ENCODE measurements at regions not wholly inside any gene's neighbourhood (a gene's known extent, or its start where the extent isn't known, plus 50 kb on each side); places are given as distances from the start of the nearest gene placed in this dataset.

GRCh38 chr6:80478030-80478429 is 371.6 kb downstream of the BCKDHB start:
- intact Hi-C loops (cut with DNase I) = no loop called here
- no peak for TF ChIP-seq CTCF (IDR thresholded peaks at IDR 0.05)
- TF ChIP-seq POLR2A (IDR thresholded peaks at IDR 0.05) = no peak
- Histone ChIP-seq H3K4me1 (no peaks in the 10 kb centered on the region), H3K4me3 (no peak overlapping the region), H3K9me3 (no peaks in the 10 kb centered on the region), H3K27ac (no peak overlapping the region), H3K27me3 (no peaks in the 10 kb centered on the region), H3K36me3 (no peaks in the 10 kb centered on the region)
- ATAC-seq (no peak), DNase-seq (no peak)
- 80% methylated on average over 1 of the region's 1 CpG for WGBS (ENCODE audit: insufficient coverage, low coverage, low lambda C conversion rate, missing lambda C conversion rate)

- Histone ChIP-seq H3K4me3 (no peak overlapping the region), H3K36me3 (no peaks in the 10 kb centered on the region), H3K27ac (no peak overlapping the region), H3K9me3 (no peaks in the 10 kb centered on the region), H3K4me1 (no peaks in the 10 kb centered on the region), H3K27me3 (no peaks in the 10 kb centered on the region)
- ATAC-seq = no peak
- no peak for DNase-seq
- WGBS (ENCODE audit: insufficient coverage, low coverage, low lambda C conversion rate, missing lambda C conversion rate) = 44% methylated on average over 3 of the region's 3 CpGs
- TF ChIP-seq POLR2A (IDR thresholded peaks at IDR 0.05) = no peak
- no peak for TF ChIP-seq CTCF (IDR thresholded peaks at IDR 0.05)
- intact Hi-C loops (cut with DNase I) = no loop called here
Observed at GRCh38 chr6:80477591-80477990, 371.1 kb downstream of the BCKDHB start.

- intact Hi-C loops (cut with DNase I) = no loop called here
Observed at GRCh38 chr6:80472271-80472670, 365.8 kb downstream of the BCKDHB start.

GRCh38 chr6:80469977-80470376 is 363.5 kb downstream of the BCKDHB start:
- no peak overlapping the region for H3K4me3 ChIP-seq
- H3K9me3 ChIP-seq = no peaks in the 10 kb centered on the region
- peaks cover 0 to 8% (median 3%) of the 10 kb centered on the region in 4 donors for H3K4me1 ChIP-seq
- 92% methylated on average over 2 of the region's 2 CpGs for WGBS (ENCODE audit: insufficient coverage, low coverage, low lambda C conversion rate, missing lambda C conversion rate)
- no peaks in the 10 kb centered on the region for H3K36me3 ChIP-seq
- no peaks in the 10 kb centered on the region for H3K27me3 ChIP-seq
- intact Hi-C loops (cut with DNase I) = no loop called here
- ATAC-seq = no peak
- TF ChIP-seq POLR2A (IDR thresholded peaks at IDR 0.05) (no peak), CTCF (IDR thresholded peaks at IDR 0.05) (no peak)
- no peak for DNase-seq
- H3K27ac ChIP-seq = no peak overlapping the region

More at GRCh38 chr6:80472271-80472670, 365.8 kb downstream of the BCKDHB start:
- H3K27me3 ChIP-seq = no peaks in the 10 kb centered on the region
- peaks cover 0 to 8% (median 3%) of the 10 kb centered on the region in 4 donors for H3K4me1 ChIP-seq
- ATAC-seq (no peak), DNase-seq (no peak)
- no peaks in the 10 kb centered on the region for H3K36me3 ChIP-seq
- no peak overlapping the region for H3K4me3 ChIP-seq
- 50% methylated on average over 1 of the region's 1 CpG for WGBS (ENCODE audit: insufficient coverage, low coverage, low lambda C conversion rate, missing lambda C conversion rate)
- no peak overlapping the region for H3K27ac ChIP-seq
- no peaks in the 10 kb centered on the region for H3K9me3 ChIP-seq
- no peak for TF ChIP-seq CTCF (IDR thresholded peaks at IDR 0.05)
- TF ChIP-seq POLR2A (IDR thresholded peaks at IDR 0.05) = no peak

- ATAC-seq (peak; percentile 87 to 95 (median 89)), DNase-seq (no peak)
- Histone ChIP-seq H3K36me3 (no peaks in the 10 kb centered on the region), H3K27ac (no peak overlapping the region), H3K27me3 (no peaks in the 10 kb centered on the region), H3K9me3 (no peaks in the 10 kb centered on the region), H3K4me3 (no peak overlapping the region), H3K4me1 (peaks cover 0 to 8% (median 3%) of the 10 kb centered on the region in 4 donors)
- WGBS (ENCODE audit: insufficient coverage, low coverage, low lambda C conversion rate, missing lambda C conversion rate) = 30% methylated on average over 2 of the region's 2 CpGs
- intact Hi-C loops (cut with DNase I) = no loop called here
- TF ChIP-seq POLR2A (IDR thresholded peaks at IDR 0.05) (no peak), CTCF (IDR thresholded peaks at IDR 0.05) (no peak)
Observed at GRCh38 chr6:80468398-80468797, 361.9 kb downstream of the BCKDHB start.
